ENCODE measurements at regions not wholly inside any gene's neighbourhood (a gene's known extent, or its start where the extent isn't known, plus 50 kb on each side); places are given as distances from the start of the nearest gene placed in this dataset.

- TF ChIP-seq CTCF (IDR thresholded peaks at IDR 0.05) (no peak), POLR2A (IDR thresholded peaks at IDR 0.05) (no peak)
Observed at GRCh38 chr5:135182675-135183074, 148.6 kb upstream of the PITX1 start.

All from vagina (tissue), 2 donors.